Tibial artery (tissue), 4 donors: ENCODE measurements at regions not wholly inside any gene's neighbourhood (a gene's known extent, or its start where the extent isn't known, plus 50 kb on each side); places are given as distances from the start of the nearest gene placed in this dataset.

Experiments used
- DNase-seq, 2 donors: peaks; one replicate each; pipeline ENCODE4 v3.0.0-alpha.2; 2019
- H3K27ac ChIP-seq, 2 donors: fragments of 200-600 bp; sonication (generic) in 1 of 2; 1 replicate in 1 of 2; 2 replicates in 1 of 2; pipeline ENCODE4 v1.5.1; 2018 to 2019; ENCODE audit warnings: mild to moderate bottlenecking in 1 of 2
- H3K27me3 ChIP-seq, 2 donors: fragments of 200-600 bp; sonication (generic) in 1 of 2; one replicate each; pipeline versions ENCODE4 v1.5.1 to v1.6.0; 2016 to 2019
- H3K36me3 ChIP-seq, 3 donors: fragments of 200-600 bp; sonication (generic) in 2 of 3; one replicate each; pipeline ENCODE4 v1.5.1; 2016 to 2019; ENCODE audit warnings: mild to moderate bottlenecking in 2 of 3
- H3K4me1 ChIP-seq, 4 donors: fragments of 200-600 bp; sonication (generic) in 2 of 4; 1 replicate in 3 of 4; 2 replicates in 1 of 4; pipeline ENCODE4 v1.5.1; 2016 to 2019
- H3K4me3 ChIP-seq, 2 donors: fragments of 200-600 bp; sonication (generic) in 1 of 2; 1 replicate in 1 of 2; 2 replicates in 1 of 2; pipeline ENCODE4 v1.5.1; 2018 to 2019; ENCODE audit warnings: mild to moderate bottlenecking in 2 of 2
- H3K9me3 ChIP-seq, 3 donors: fragments of 200-600 bp; sonication (generic) in 1 of 3; one replicate each; pipeline ENCODE4 v1.5.1; 2016 to 2019
- intact Hi-C: fragments of 100-400 bp; cut with DNase I; formaldehyde crosslinking; loops from one replicate; pipeline ENCODE4 v1.15.0; 2023; ENCODE audit warnings: low total_unique reads
- TF ChIP-seq, protein P1 (sequence below), 2 experiments: fragments of 200-600 bp in 1 of 2; fragments of 450-650 bp in 1 of 2; IDR thresholded peaks; one replicate each; pipeline ENCODE4 v1.5.1; 2017 to 2019; ENCODE audit warnings: antibody characterized with exemption in 2 of 2, mild to moderate bottlenecking in 1 of 2, moderate library complexity in 1 of 2

DNA sequence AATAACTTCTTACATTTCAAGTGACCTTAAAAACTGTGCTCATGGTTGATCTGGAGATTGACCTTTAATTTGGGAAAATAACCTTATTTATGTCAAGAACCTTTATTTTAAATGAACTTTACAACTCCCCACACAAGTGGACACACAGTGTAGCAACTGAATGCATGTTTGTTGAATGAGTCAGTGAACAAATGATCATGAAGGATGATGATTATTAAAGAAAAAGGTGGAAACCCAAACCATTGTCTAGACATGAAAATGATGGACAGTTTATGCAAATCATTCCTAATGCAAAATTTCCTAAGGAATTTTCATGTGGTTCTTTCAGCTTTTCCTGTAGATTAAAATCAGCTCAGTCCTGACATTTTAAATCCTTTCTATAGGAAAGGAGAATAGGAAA lies 439.8 kb upstream of the RUNX1 start:
- intact Hi-C loops = no loop called here
- no peak overlapping the region for H3K27ac ChIP-seq
- TF ChIP-seq, protein P1, sequence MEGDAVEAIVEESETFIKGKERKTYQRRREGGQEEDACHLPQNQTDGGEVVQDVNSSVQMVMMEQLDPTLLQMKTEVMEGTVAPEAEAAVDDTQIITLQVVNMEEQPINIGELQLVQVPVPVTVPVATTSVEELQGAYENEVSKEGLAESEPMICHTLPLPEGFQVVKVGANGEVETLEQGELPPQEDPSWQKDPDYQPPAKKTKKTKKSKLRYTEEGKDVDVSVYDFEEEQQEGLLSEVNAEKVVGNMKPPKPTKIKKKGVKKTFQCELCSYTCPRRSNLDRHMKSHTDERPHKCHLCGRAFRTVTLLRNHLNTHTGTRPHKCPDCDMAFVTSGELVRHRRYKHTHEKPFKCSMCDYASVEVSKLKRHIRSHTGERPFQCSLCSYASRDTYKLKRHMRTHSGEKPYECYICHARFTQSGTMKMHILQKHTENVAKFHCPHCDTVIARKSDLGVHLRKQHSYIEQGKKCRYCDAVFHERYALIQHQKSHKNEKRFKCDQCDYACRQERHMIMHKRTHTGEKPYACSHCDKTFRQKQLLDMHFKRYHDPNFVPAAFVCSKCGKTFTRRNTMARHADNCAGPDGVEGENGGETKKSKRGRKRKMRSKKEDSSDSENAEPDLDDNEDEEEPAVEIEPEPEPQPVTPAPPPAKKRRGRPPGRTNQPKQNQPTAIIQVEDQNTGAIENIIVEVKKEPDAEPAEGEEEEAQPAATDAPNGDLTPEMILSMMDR (IDR thresholded peaks at IDR 0.05) = no peak
- no peak overlapping the region for H3K4me3 ChIP-seq
- DNase-seq = no peak
- no peaks in the 10 kb centered on the region for H3K4me1 ChIP-seq
- no peaks in the 10 kb centered on the region for H3K36me3 ChIP-seq
- no peaks in the 10 kb centered on the region for H3K27me3 ChIP-seq
- H3K9me3 ChIP-seq = no peaks in the 10 kb centered on the region

DNA sequence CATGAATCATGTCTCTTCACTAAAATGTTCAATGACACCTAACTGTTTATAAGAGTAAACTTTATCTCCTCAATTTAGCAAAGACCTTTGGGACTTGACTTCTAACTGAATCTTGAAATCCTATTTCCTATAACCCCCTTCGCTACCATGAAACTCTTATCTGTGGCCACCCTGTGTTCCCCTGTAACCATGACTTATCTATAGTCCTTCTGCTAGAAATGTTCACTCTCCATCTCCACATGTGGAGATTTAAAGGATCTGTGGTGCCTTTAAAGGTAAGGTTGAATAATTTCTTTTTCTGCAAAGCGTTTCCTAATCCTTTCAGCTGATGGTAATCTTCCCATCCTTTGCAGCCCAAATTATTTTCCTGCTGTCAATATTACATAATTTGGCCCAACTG lies 436.3 kb upstream of the RUNX1 start:
- no peak for DNase-seq
- intact Hi-C loops = no loop called here
- Histone ChIP-seq H3K4me3 (no peak overlapping the region), H3K9me3 (no peaks in the 10 kb centered on the region), H3K4me1 (no peaks in the 10 kb centered on the region), H3K27ac (no peak overlapping the region), H3K36me3 (no peaks in the 10 kb centered on the region), H3K27me3 (no peaks in the 10 kb centered on the region)
- TF ChIP-seq, protein P1 (IDR thresholded peaks at IDR 0.05) = no peak

DNA sequence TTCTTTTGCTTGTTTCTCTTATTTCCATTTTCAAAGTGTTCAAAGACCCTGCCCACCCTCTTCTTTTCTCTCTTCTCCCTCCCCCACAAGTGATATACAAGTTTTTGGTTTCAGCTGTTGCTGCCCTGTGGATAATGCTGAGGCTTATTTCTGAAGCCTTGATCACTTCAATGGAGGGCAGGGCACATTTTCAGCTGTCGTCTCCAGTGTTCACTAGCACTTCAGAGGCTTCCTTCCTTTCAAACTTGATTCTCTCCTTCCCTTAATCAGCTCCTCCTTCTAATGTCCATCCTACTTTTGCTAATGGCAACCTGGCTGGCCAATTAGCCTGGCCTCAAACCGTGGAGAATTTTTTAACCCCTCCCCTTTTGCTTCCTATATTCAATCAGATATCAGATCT lies 435.7 kb upstream of the RUNX1 start:
- no peak for DNase-seq
- H3K27me3 ChIP-seq = no peaks in the 10 kb centered on the region
- intact Hi-C loops = no loop called here

DNA sequence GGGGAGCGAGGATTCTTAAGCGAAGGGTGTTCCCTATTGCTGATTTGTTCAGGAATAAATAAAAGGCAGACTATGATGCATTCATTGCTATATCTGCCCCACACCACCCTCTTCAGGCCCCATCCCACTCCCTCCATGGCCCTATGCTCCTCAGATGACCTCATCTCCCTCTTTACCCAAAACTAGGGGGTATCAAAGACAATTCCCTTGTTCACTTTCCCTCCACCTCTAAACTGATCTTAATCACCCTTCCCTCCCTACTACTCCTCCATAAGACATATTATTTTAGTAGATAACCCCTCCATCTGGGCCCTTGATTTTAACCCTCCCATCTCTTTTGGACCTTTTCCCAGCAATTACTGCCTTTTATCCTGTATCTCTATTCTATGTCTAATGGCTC lies 434.9 kb upstream of the RUNX1 start:
- no peak overlapping the region for H3K4me3 ChIP-seq
- no peaks in the 10 kb centered on the region for H3K9me3 ChIP-seq
- DNase-seq = no peak
- H3K27me3 ChIP-seq = no peaks in the 10 kb centered on the region
- H3K36me3 ChIP-seq = no peaks in the 10 kb centered on the region
- intact Hi-C loops = no loop called here
- H3K27ac ChIP-seq = no peak overlapping the region
- TF ChIP-seq, protein P1 (IDR thresholded peaks at IDR 0.05) = no peak
- H3K4me1 ChIP-seq = no peaks in the 10 kb centered on the region

More for the DNA sequence above, 435.7 kb upstream of the RUNX1 start:
- H3K4me3 ChIP-seq = no peak overlapping the region
- H3K9me3 ChIP-seq = no peaks in the 10 kb centered on the region
- H3K36me3 ChIP-seq = no peaks in the 10 kb centered on the region
- no peak overlapping the region for H3K27ac ChIP-seq
- no peaks in the 10 kb centered on the region for H3K4me1 ChIP-seq
- TF ChIP-seq, protein P1 (IDR thresholded peaks at IDR 0.05) = no peak

DNA sequence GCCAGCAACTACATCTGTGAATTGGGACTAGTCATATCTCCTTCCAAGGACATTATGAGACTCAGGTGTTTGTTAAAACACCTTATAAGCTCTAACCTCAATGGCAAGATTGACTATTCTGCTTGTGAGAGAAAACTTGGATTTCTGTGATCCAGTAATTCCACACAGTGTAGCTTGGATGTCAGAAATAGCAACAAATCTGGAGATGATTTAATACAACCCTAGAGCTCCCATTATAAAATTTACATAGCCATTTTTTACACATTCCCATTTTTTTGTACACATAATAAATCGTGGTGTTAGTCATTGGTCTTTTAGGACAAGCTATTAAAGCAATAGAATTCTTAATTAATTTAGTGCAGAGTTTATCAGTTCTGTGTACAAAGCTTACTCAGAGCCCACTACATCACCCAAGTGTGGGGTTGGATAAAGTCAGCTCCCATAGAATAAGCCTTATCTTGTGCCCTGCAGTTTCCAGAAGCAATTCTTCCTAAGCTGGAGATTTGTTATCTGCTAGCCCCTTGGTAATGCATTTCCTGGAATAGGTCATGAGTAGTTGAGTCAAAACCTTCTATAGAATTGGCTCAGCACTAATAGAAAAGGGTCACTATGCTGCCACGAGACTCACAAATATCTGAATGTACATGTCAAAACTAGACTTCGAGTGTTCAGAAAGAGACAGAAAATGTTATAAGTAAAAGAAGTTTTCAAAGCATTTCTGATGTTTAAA lies 434.0 kb upstream of the RUNX1 start:
- Histone ChIP-seq H3K4me1 (no peaks in the 10 kb centered on the region), H3K27me3 (no peaks in the 10 kb centered on the region), H3K4me3 (no peak overlapping the region), H3K36me3 (no peaks in the 10 kb centered on the region), H3K27ac (no peak overlapping the region), H3K9me3 (no peaks in the 10 kb centered on the region)
- intact Hi-C loops = no loop called here
- TF ChIP-seq, protein P1 (IDR thresholded peaks at IDR 0.05) = no peak
- no peak for DNase-seq

DNA sequence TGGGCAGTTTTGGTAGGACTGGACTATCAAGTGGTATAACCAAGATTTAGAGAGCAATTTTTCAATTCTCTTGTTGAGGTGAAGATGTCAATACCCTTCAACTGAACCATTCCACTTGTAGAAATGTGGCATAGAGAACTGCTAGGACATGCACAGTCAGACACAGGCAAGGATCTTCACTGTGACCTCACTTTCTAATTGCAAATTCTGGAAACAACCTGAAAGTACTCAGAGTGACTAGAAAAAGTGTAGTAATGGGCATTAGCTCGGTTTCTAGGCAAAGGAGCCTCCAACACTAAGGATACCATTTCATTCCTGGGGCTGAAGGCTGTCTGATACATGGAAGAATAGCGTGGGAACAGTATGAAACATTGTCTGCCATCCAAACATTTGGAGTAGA lies 433.0 kb upstream of the RUNX1 start:
- no peaks in the 10 kb centered on the region for H3K36me3 ChIP-seq
- H3K27ac ChIP-seq = no peak overlapping the region
- H3K27me3 ChIP-seq = no peaks in the 10 kb centered on the region
- intact Hi-C loops = no loop called here
- TF ChIP-seq, protein P1 (IDR thresholded peaks at IDR 0.05) = no peak
- no peaks in the 10 kb centered on the region for H3K4me1 ChIP-seq
- no peak overlapping the region for H3K4me3 ChIP-seq
- no peak for DNase-seq
- H3K9me3 ChIP-seq = no peaks in the 10 kb centered on the region
